SU-DHL-6 (cell line): ENCODE measurements at regions not wholly inside any gene's neighbourhood (a gene's known extent, or its start where the extent isn't known, plus 50 kb on each side); places are given as distances from the start of the nearest gene placed in this dataset.

Experiments used
- H2AFZ ChIP-seq: fragments of 200-600 bp; sonication (generic); 2 replicates; pipeline ENCODE4 v1.6.1; 2014; ENCODE audit warnings: low read depth, mild to moderate bottlenecking, moderate library complexity, mixed read lengths, antibody characterized with exemption, low read length; ENCODE audit not compliant: severe bottlenecking
- H3F3A ChIP-seq: fragments of 200-600 bp; shearing (Covaris generic); 2 replicates; pipeline ENCODE4 v1.6.0; 2016; ENCODE audit warnings: antibody characterized with exemption, mild to moderate bottlenecking; ENCODE audit not compliant: insufficient read depth
- H3K27ac ChIP-seq: fragments of 200-600 bp; sonication (generic); 2 replicates; pipeline ENCODE4 v1.5.1; 2016; ENCODE audit warnings: low read depth, mild to moderate bottlenecking, low read length, moderate library complexity, mixed read lengths
- H3K27me3 ChIP-seq: fragments of 200-600 bp; sonication (generic), shearing (Covaris generic); 2 replicates; pipeline ENCODE4 v1.6.0; 2014; ENCODE audit warnings: mild to moderate bottlenecking, low read length
- H3K36me3 ChIP-seq: fragments of 200-600 bp; sonication (generic); 2 replicates; pipeline ENCODE4 v1.6.1; 2014; ENCODE audit warnings: mild to moderate bottlenecking, low read length, mixed read lengths
- H3K4me2 ChIP-seq: fragments of 300-600, 200-600 bp; shearing (Covaris generic), sonication (generic); 2 replicates; pipeline ENCODE4 v1.6.0; 2014; ENCODE audit warnings: low read length, low read depth, mild to moderate bottlenecking; ENCODE audit not compliant: poor library complexity, severe bottlenecking
- H3K4me3 ChIP-seq: fragments of 200-600 bp; sonication (generic); 2 replicates; pipeline ENCODE4 v1.5.1; 2014; ENCODE audit warnings: antibody characterized with exemption, low read length, mild to moderate bottlenecking, mixed read lengths; ENCODE audit not compliant: insufficient read depth, poor library complexity, severe bottlenecking
- H3K79me2 ChIP-seq: fragments of 200-600 bp; sonication (generic); 2 replicates; pipeline ENCODE4 v1.6.1; 2014; ENCODE audit warnings: mild to moderate bottlenecking, low read length, moderate library complexity; ENCODE audit not compliant: insufficient read depth
- H3K9ac ChIP-seq: fragments of 200-600 bp; sonication (generic); 2 replicates; pipeline ENCODE4 v1.7.0; 2014; ENCODE audit warnings: mild to moderate bottlenecking, low read length
- H3K9me2 ChIP-seq: fragments of 200-600 bp; sonication (generic); replicated peaks from 2 replicates; pipeline ENCODE4 v1.6.1; 2014; ENCODE audit warnings: low read length; ENCODE audit not compliant: insufficient read depth
- H3K9me3 ChIP-seq: fragments of 200-600 bp; sonication (generic); 2 replicates; pipeline ENCODE4 v1.6.1; 2014; ENCODE audit warnings: low read length, mixed read lengths; ENCODE audit not compliant: insufficient read depth
- H4K20me1 ChIP-seq: fragments of 200-600 bp; sonication (generic); 2 replicates; pipeline ENCODE4 v1.6.1; 2014; ENCODE audit warnings: low read depth, mild to moderate bottlenecking, antibody characterized with exemption, low read length, moderate library complexity, mixed read lengths
- EZH2phosphoT487 ChIP-seq: fragments of 200-600 bp; sonication (generic), shearing (Covaris generic); conservative IDR thresholded peaks from 2 replicates; pipeline ENCODE4 v1.6.1; 2018; ENCODE audit warnings: mild to moderate bottlenecking, antibody characterized with exemption, low read length, moderate library complexity, mixed read lengths
- TF ChIP-seq, protein P1 (sequence below): fragments of 200-600 bp; sonication (generic); IDR thresholded peaks from one replicate; pipeline ENCODE4 v1.5.1; 2017; ENCODE audit warnings: antibody characterized with exemption, mild to moderate bottlenecking, low read length, moderate library complexity; ENCODE audit not compliant: insufficient read depth, poor library complexity, severe bottlenecking

DNA sequence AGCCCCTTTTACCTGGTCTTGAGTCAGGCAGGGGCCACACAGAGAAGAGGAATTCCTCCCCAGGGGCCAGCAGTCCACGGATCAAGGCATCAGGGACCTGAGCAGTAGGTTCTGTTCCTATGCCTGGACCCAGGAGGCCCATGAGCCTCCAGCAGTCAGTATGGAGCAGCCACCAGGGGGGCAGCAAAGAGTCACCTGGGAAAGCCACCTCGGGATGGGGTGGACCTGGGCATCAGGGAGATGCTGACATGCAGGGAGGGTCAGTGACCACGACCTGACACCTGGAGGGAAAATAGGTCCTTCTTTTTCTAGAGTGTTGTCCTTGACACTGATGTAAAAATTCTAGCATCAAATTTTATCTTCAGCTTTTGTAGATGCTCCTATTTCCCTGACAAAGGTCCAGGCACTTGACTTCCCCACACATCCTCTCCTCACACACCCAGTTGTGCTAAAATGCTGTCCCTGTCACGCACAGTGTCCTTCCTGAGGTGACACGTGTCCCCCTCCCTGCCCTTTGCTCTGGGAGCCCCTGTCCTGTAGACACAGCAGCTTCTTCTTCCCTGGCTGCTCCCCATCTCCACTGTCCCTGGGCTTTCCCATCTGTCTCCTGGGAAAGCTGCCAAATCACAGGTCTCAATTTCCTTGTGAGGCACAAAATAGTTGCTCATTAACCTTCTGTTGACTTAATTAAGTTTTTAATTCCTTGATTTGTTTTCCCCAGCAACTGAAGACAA is 70.0 kb upstream of the IGLL5 start:
- Histone ChIP-seq H3K9ac (no peak overlapping the region), H3K9me3 (no peaks in the 10 kb centered on the region), H3F3A (no peaks in the 10 kb centered on the region), H3K36me3 (no peaks in the 10 kb centered on the region), H3K79me2 (no peaks in the 10 kb centered on the region), H2AFZ (no peak overlapping the region), H3K4me2 (no peak overlapping the region), H3K9me2 (no peaks in the 10 kb centered on the region), H3K27me3 (no peaks in the 10 kb centered on the region), H4K20me1 (no peaks in the 10 kb centered on the region), H3K27ac (no peak overlapping the region), H3K4me3 (no peak overlapping the region)
- no peak for TF ChIP-seq EZH2phosphoT487
- TF ChIP-seq, protein P1, sequence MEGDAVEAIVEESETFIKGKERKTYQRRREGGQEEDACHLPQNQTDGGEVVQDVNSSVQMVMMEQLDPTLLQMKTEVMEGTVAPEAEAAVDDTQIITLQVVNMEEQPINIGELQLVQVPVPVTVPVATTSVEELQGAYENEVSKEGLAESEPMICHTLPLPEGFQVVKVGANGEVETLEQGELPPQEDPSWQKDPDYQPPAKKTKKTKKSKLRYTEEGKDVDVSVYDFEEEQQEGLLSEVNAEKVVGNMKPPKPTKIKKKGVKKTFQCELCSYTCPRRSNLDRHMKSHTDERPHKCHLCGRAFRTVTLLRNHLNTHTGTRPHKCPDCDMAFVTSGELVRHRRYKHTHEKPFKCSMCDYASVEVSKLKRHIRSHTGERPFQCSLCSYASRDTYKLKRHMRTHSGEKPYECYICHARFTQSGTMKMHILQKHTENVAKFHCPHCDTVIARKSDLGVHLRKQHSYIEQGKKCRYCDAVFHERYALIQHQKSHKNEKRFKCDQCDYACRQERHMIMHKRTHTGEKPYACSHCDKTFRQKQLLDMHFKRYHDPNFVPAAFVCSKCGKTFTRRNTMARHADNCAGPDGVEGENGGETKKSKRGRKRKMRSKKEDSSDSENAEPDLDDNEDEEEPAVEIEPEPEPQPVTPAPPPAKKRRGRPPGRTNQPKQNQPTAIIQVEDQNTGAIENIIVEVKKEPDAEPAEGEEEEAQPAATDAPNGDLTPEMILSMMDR: peak; percentile 23

DNA sequence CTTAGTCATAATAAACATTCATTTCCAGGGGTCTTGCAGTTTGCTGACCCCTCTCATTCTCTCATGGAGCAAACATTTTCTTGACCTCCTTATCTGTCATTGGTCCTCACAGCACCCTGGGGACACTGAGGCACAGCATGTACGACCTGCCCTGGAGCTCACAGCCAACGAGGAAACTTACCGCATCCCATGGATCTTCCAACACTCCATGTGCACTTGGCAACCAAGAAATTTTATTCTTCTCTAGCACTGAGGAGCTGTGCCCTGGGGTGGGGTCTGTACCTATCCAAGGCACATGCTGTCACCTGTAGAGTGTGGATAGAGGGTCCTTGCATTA is 69.4 kb upstream of the IGLL5 start:
- H2AFZ ChIP-seq: no peak overlapping the region
- no peaks in the 10 kb centered on the region for H3K9me2 ChIP-seq
- H3K36me3 ChIP-seq: no peaks in the 10 kb centered on the region
- TF ChIP-seq, protein P1: no peak
- no peak for TF ChIP-seq EZH2phosphoT487
- no peak overlapping the region for H3K4me3 ChIP-seq
- no peaks in the 10 kb centered on the region for H3F3A ChIP-seq
- H3K4me2 ChIP-seq: no peak overlapping the region
- H4K20me1 ChIP-seq: no peaks in the 10 kb centered on the region
- no peaks in the 10 kb centered on the region for H3K27me3 ChIP-seq
- no peak overlapping the region for H3K27ac ChIP-seq
- H3K9me3 ChIP-seq: no peaks in the 10 kb centered on the region
- no peaks in the 10 kb centered on the region for H3K79me2 ChIP-seq
- H3K9ac ChIP-seq: no peak overlapping the region

DNA sequence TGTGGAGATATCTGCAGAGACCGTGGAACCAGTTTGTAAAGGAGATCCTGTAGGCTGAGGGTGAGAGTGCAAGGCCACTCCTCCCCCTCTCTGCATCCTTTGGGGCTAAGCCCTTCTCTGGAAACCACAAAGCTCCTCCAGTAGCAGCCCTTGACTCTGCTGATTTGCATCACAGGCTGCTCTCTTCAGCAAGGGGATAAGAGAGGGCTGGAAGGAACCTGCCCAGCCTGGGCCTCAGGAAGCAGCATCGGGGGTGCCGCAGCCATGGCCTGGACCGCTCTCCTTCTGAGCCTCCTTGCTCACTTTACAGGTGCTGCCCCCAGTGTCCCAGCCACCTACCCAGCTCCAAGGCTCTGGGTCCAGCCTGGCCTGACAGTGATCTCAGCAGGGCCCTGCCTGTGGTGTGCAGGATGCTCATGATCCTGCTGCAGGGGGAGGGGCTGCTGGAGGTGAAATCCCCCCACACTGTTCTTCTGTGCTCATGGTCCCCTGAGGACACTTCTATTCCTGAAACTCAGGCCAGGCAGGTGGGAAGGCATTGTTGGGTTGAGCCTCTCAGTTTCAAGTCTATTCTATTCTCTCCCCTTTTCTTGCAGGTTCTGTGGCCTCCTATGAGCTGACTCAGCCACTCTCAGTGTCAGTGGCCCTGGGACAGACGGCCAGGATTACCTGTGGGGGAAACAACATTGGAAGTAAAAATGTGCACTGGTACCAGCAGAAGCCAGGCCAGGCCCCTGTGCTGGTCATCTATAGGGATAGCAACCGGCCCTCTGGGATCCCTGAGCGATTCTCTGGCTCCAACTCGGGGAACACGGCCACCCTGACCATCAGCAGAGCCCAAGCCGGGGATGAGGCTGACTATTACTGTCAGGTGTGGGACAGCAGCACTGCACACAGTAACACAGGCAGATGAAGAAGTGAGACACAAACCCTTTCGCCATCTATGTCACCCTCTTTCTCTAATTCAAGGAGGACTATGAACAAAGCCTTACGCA is 68.5 kb upstream of the IGLL5 start:
- Histone ChIP-seq H3K4me2 (peak overlapping the region; percentile 7), H3K9me3 (no peaks in the 10 kb centered on the region), H3K27me3 (no peaks in the 10 kb centered on the region), H3K9me2 (no peaks in the 10 kb centered on the region), H3K4me3 (no peak overlapping the region), H3K36me3 (no peaks in the 10 kb centered on the region), H2AFZ (no peak overlapping the region), H3K27ac (no peak overlapping the region), H3K79me2 (no peaks in the 10 kb centered on the region), H3F3A (no peaks in the 10 kb centered on the region), H3K9ac (peak overlapping the region; percentile 6; the same call in 1 of the 2 replicates), H4K20me1 (no peaks in the 10 kb centered on the region)
- TF ChIP-seq EZH2phosphoT487: no peak
- TF ChIP-seq, protein P1: no peak
